HEK293T (cell line): ENCODE measurements at regions not wholly inside any gene's neighbourhood (a gene's known extent, or its start where the extent isn't known, plus 50 kb on each side); places are given as distances from the start of the nearest gene placed in this dataset.

ENCODE experiments used
- FOXK2 ChIP-seq: fragments of 450-650 bp; IDR thresholded peaks from 2 replicates; pipeline ENCODE4 v1.6.1; 2016; ENCODE audit warnings: mild to moderate bottlenecking
- PKNOX1 ChIP-seq: fragments of 450-650 bp; IDR thresholded peaks from 2 replicates; pipeline ENCODE4 v1.6.1; 2016
- SP1 ChIP-seq: fragments of 450-650 bp; IDR thresholded peaks from 2 replicates; pipeline ENCODE4 v1.6.1; 2017
- TARDBP ChIP-seq: fragments of 450-650 bp; IDR thresholded peaks from 2 replicates; pipeline ENCODE4 v1.6.1; 2016

GRCh38 chr10:3409928-3410327, 237.3 kb upstream of the PITRM1 start:
- TF ChIP-seq SP1 (no peak), PKNOX1 (no peak), FOXK2 (no peak), TARDBP (no peak)
